ENCODE measurements at regions not wholly inside any gene's neighbourhood (a gene's known extent, or its start where the extent isn't known, plus 50 kb on each side); places are given as distances from the start of the nearest gene placed in this dataset.
"Not testable (repeated sequence)": the region's sequence is repeated elsewhere in the genome, so short reads cannot be mapped to it uniquely, and the experiment has no call there.

- no peak for DNase-seq
Observed at GRCh38 chr6:118718903-118719302, 67.5 kb upstream of the CEP85L start.

- no peak for DNase-seq
Observed at GRCh38 chr6:118718297-118718696, 66.9 kb upstream of the CEP85L start.

GRCh38 chr6:118717106-118717505 is 65.7 kb upstream of the CEP85L start:
- peak in 1 of 2 experiments; percentile 58 for DNase-seq

- DNase-seq = not testable (repeated sequence)
Observed at GRCh38 chr6:118715907-118716306, 64.5 kb upstream of the CEP85L start.

- no peak for DNase-seq
Observed at GRCh38 chr6:118715376-118715775, 64.0 kb upstream of the CEP85L start.

GRCh38 chr6:118714756-118715155 is 63.4 kb upstream of the CEP85L start:
- no peak for DNase-seq

GRCh38 chr6:118712969-118713368 is 61.6 kb upstream of the CEP85L start:
- no peak for DNase-seq

- no peak for DNase-seq
Observed at GRCh38 chr6:118710616-118711015, 59.2 kb upstream of the CEP85L start.

GRCh38 chr6:118709859-118710350 is 58.5 kb upstream of the CEP85L start:
- no peak for DNase-seq

- peak in 1 of 2 experiments; percentile 64 for DNase-seq
Observed at GRCh38 chr6:118708744-118709143, 57.4 kb upstream of the CEP85L start.

- no peak for DNase-seq
Observed at GRCh38 chr6:118708055-118708454, 56.7 kb upstream of the CEP85L start.

- DNase-seq = no peak
Observed at GRCh38 chr6:118706702-118707101, 55.3 kb upstream of the CEP85L start.

- DNase-seq = peak in 1 of 2 experiments; percentile 52
Observed at GRCh38 chr6:118705544-118706491, 54.4 kb upstream of the CEP85L start.

GRCh38 chr6:118704915-118705314 is 53.5 kb upstream of the CEP85L start:
- DNase-seq = no peak

- DNase-seq = not testable (repeated sequence)
Observed at GRCh38 chr6:118701260-118701659, 49.9 kb upstream of the CEP85L start.
